D721Med (cell line): ENCODE measurements at regions not wholly inside any gene's neighbourhood (a gene's known extent, or its start where the extent isn't known, plus 50 kb on each side); places are given as distances from the start of the nearest gene placed in this dataset.
"Not testable (repeated sequence)": the region's sequence is repeated elsewhere in the genome, so short reads cannot be mapped to it uniquely, and the experiment has no call there.

ENCODE experiments used
- DNase-seq: peaks from one replicate; pipeline ENCODE4 v3.0.0; 2011; ENCODE audit warnings: low spot score; ENCODE audit not compliant: insufficient read length
- FAIRE-seq: peaks from 2 replicates; lab custom pipeline; 2011; peaks lifted over from hg19 to GRCh38; lab: Jason Lieb, UNC
- TF ChIP-seq, protein P1 (sequence below): IDR thresholded peaks from 2 replicates; pipeline ENCODE4 v1.5.1; 2012; ENCODE audit warnings: mild to moderate bottlenecking, control low read depth; ENCODE audit not compliant: insufficient read depth; ENCODE audit errors: missing control alignments

DNA sequence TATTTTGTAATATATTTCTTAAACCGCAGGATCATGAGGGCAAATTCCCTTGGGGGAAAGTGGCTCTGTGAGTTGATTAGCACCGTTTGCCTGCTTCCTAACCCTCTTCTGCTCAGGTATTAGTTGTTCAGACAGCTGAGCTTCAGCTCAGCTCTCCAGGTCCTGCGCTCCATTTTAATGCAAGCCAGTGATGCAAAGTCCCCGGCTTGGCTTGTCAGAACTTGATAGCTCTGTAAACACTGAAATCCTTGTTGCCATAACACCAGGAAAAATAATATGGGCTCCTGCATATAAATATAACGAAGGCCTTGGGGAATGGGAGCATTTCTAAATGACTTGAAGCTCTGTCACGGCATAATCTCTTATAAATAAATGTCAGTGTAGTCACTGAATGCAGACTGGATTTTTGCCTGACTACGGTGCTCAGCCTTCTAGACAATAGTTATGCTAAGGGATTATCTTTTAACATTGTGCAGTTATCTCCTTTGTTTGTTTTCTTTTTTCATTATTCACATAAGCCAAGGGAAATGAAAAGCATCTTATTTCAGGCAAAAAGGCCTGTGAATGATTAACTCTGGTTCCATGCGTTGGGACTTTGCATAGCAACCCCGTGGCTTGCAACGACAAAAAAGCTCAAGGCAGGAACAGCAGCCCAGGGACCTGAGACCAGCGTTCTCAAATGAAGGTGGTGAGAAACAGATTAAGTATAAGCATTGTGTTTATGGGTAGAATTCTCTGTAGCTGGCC, 253.2 kb downstream of the SPRY1 start:
- TF ChIP-seq, protein P1, sequence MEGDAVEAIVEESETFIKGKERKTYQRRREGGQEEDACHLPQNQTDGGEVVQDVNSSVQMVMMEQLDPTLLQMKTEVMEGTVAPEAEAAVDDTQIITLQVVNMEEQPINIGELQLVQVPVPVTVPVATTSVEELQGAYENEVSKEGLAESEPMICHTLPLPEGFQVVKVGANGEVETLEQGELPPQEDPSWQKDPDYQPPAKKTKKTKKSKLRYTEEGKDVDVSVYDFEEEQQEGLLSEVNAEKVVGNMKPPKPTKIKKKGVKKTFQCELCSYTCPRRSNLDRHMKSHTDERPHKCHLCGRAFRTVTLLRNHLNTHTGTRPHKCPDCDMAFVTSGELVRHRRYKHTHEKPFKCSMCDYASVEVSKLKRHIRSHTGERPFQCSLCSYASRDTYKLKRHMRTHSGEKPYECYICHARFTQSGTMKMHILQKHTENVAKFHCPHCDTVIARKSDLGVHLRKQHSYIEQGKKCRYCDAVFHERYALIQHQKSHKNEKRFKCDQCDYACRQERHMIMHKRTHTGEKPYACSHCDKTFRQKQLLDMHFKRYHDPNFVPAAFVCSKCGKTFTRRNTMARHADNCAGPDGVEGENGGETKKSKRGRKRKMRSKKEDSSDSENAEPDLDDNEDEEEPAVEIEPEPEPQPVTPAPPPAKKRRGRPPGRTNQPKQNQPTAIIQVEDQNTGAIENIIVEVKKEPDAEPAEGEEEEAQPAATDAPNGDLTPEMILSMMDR, result no peak
- DNase-seq, result no peak
- FAIRE-seq, result no peak

- TF ChIP-seq, protein P1, result no peak
- FAIRE-seq (no peak), DNase-seq (no peak)
Observed at GRCh38 chr4:123651066-123651465, 254.5 kb downstream of the SPRY1 start.

- TF ChIP-seq, protein P1, result no peak
- DNase-seq, result no peak
- FAIRE-seq, result no peak
Observed at GRCh38 chr4:123651536-123652180, 255.1 kb downstream of the SPRY1 start.

DNA sequence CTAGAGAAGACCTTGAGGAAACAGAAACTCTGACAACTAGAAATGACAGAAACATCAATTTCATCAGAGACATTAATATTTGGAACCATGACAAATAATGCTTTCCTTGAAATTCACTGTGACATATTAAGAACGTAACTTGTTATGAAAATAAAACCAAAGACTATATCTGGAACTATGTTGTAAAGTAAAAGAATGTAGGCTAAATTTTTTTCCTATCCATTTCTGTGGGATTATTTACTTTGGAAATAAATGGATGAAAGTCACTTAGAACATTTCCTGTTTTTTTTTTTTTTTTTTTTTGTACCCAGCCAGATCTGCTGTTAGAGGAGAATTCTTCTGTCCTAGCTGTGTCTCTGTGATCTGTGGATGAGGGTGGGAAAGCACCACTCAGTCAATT, 255.9 kb downstream of the SPRY1 start:
- no peak for DNase-seq
- TF ChIP-seq, protein P1, result no peak
- FAIRE-seq, result no peak

DNA sequence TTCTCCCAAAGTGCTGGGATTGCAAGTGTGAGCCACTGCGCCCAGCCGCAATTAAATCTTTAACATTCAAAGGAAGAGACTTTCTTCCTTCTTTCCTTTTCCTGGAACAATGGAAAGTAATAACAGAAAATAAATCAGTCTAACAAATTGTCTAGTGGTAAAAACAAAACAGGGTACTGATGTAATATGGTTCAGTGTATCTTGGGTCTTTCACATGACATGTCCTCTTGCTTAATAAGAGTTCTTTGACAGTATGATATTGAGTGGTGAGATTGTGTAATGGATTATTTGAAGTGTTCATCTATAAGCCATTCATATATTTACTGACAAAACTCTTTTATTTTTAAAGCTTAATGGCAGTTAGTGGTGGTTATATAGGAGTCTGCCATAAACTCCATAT, 256.6 kb downstream of the SPRY1 start:
- DNase-seq (no peak), FAIRE-seq (no peak)
- TF ChIP-seq, protein P1, result no peak

DNA sequence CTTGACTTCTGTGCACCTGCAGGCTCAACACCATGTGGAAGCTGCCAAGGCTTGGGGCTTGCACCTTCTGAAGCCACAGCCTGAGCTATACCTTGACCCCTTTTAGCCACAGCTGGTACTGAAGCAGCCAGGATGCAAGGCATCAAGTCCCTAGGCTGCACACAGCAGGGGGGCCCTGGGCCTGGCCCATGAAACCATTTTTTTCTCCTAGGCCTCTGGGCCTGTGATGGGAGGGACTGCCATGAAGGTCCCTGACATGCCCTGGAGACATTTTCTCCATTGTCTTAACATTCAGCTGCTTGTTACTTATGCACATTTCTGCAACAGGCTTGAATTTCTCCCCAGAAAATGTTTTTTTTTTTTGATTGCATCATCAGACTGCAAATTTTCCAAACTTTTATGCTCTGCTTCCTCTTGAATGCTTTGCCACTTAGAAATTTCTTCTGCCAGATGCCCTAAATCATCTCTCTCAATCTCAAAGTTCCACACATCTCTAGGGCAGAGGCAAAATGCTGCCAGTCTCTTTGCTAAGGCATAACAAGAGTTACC, 260.2 kb downstream of the SPRY1 start:
- not testable (repeated sequence) for FAIRE-seq

GRCh38 chr4:123657606-123658005, 261.0 kb downstream of the SPRY1 start:
- not testable (repeated sequence) for FAIRE-seq, DNase-seq

More for the DNA sequence above, 260.2 kb downstream of the SPRY1 start:
- not testable (repeated sequence) for DNase-seq

DNA sequence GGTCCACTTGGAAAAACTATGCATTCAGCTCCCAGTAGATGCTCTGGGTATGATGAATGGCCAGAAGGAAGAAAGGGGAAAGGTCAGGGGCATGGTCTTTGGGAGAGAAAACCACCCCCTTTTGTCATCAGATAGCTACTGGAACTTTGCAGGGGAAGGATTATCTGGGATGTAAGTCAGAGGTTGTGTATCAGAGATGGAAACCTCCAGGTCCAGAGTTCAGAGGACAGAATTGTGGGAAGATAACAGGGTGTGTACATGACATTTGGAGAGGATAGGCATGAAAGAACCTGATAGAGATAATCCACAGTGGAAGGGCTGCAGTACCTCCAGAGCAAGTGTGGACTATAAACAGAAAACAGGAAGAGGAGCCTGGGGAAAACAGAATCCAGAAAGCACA, 262.7 kb downstream of the SPRY1 start:
- TF ChIP-seq, protein P1, result no peak
- no peak for DNase-seq

More for the DNA sequence above, 262.7 kb downstream of the SPRY1 start:
- FAIRE-seq, result no peak
